K562 (cell line): ENCODE measurements at regions not wholly inside any gene's neighbourhood (a gene's known extent, or its start where the extent isn't known, plus 50 kb on each side); places are given as distances from the start of the nearest gene placed in this dataset.

Experiments
- ATAC-seq: fragments of 200-7000 bp; cut with Tn5 transposase; 3 replicates; pipeline ENCODE4 v1.9.1; 2020; ENCODE audit warnings: moderate library complexity
- BruUV-seq: library from RNA; stranded (reverse); fragments of 400-500 nt; replicated peaks from 2 replicates; lab custom pipeline; 2021; lab: Mats Ljungman, UMichigan
- CTCF ChIA-PET: fragments of 300-600 bp; formaldehyde crosslinking; extraction: SDS; loops from one replicate; lab custom pipeline; 2021; ENCODE audit warnings: low intra/inter-chr PET ratio; lab: Yijun Ruan, JAX
- POLR2A ChIA-PET: fragments of 300-600, 350-650 bp; sonication (Branson Sonifier 250); formaldehyde crosslinking; extraction: SDS; loops from one replicate; lab custom pipeline; 2021; ENCODE audit warnings: antibody characterized with exemption, inconsistent platforms; lab: Yijun Ruan, JAX
- DNase-seq, 4 experiments: peaks; one replicate each; pipeline versions ENCODE4 v3.0.0 to v3.0.0-alpha.2; 2011 to 2018; ENCODE audit warnings: low spot score in 3 of 4, mixed read lengths in 3 of 4; ENCODE audit errors: extremely low read depth in 1 of 4
- FAIRE-seq: peaks from 2 replicates; lab custom pipeline; 2011; peaks lifted over from hg19 to GRCh38; lab: Jason Lieb, UNC
- H2AFZ ChIP-seq: 2 replicates; pipeline ENCODE4 v1.6.0; 2011; ENCODE audit warnings: low read depth, low read length, control low read depth, inconsistent platforms
- H3K27ac ChIP-seq: fragments of 200-600 bp; 3 replicates; pipeline ENCODE4 v1.8.0; 2011; ENCODE audit warnings: low read depth, mild to moderate bottlenecking, control low read depth, inconsistent platforms, low read length, moderate library complexity, mixed read lengths; ENCODE audit errors: extremely low read depth
- H3K27me3 ChIP-seq, 2 experiments: fragments of 300-600 bp in 1 of 2; 2 replicates in 1 of 2; 3 replicates in 1 of 2; pipeline versions ENCODE4 v1.6.0 to v1.8.0; 2011; ENCODE audit warnings: inconsistent platforms in 2 of 2, low read length in 2 of 2, mild to moderate bottlenecking in 1 of 2, mixed read lengths in 1 of 2, moderate library complexity in 1 of 2; ENCODE audit not compliant: control insufficient read depth in 2 of 2, insufficient read depth in 2 of 2
- H3K36me3 ChIP-seq: fragments of 300-600 bp; 3 replicates; pipeline ENCODE4 v1.8.0; 2011; ENCODE audit warnings: mild to moderate bottlenecking, low read length, inconsistent platforms; ENCODE audit not compliant: control insufficient read depth, insufficient read depth
- H3K4me1 ChIP-seq, 2 experiments: fragments of 200-600 bp in 1 of 2; replicated peaks in 1 of 2; 2 replicates in 1 of 2; 3 replicates in 1 of 2; pipeline versions ENCODE4 v1.5.1 to v1.8.0; 2011; ENCODE audit warnings: inconsistent platforms in 2 of 2, low read length in 2 of 2, mild to moderate bottlenecking in 1 of 2, mixed read lengths in 1 of 2, moderate library complexity in 1 of 2; ENCODE audit not compliant: control insufficient read depth in 2 of 2, insufficient read depth in 2 of 2
- H3K4me2 ChIP-seq: 2 replicates; pipeline ENCODE4 v1.6.1; 2011; ENCODE audit warnings: low read length, control low read depth, inconsistent platforms, mixed read lengths; ENCODE audit not compliant: insufficient read depth
- H3K4me3 ChIP-seq: fragments of 200-600 bp; sonication (generic), shearing (Covaris generic); 2 replicates; pipeline ENCODE4 v1.5.1; 2016; ENCODE audit warnings: control low read depth, inconsistent platforms
- H3K79me2 ChIP-seq: fragments of 200-600 bp; 3 replicates; pipeline ENCODE4 v1.8.0; 2011; ENCODE audit warnings: low read length, inconsistent platforms; ENCODE audit not compliant: control insufficient read depth, insufficient read depth
- H3K9ac ChIP-seq, 2 experiments: 2 replicates each; pipeline versions ENCODE4 v1.6.0 to v1.6.1; 2011; ENCODE audit warnings: low read depth in 2 of 2, low read length in 2 of 2, control low read depth in 1 of 2, inconsistent platforms in 1 of 2, mild to moderate bottlenecking in 1 of 2, mixed read lengths in 1 of 2; ENCODE audit not compliant: insufficient read depth in 1 of 2
- H3K9me1 ChIP-seq: one replicate; pipeline ENCODE4 v1.6.0; 2011; ENCODE audit warnings: inconsistent platforms, mild to moderate bottlenecking, low read length, moderate library complexity; ENCODE audit not compliant: control insufficient read depth, insufficient read depth
- H3K9me3 ChIP-seq: replicated peaks from 2 replicates; pipeline ENCODE4 v1.5.1; 2011; ENCODE audit warnings: low read depth, low read length, inconsistent platforms; ENCODE audit not compliant: control insufficient read depth, insufficient read depth
- H4K20me1 ChIP-seq: replicated peaks from 2 replicates; pipeline ENCODE4 v1.6.1; 2011; ENCODE audit warnings: low read length, inconsistent platforms, mixed read lengths; ENCODE audit not compliant: control insufficient read depth, insufficient read depth
- GTF2E2 ChIP-seq: fragments of 200-800 bp; sonication (Bioruptor generic); IDR thresholded peaks from 2 replicates; pipeline ENCODE4 v1.6.1; 2016; ENCODE audit warnings: missing genetic modification characterization, missing compliant biosample characterization
- KLF13 ChIP-seq: fragments of 450-650 bp; IDR thresholded peaks from 2 replicates; pipeline ENCODE4 v1.6.1; 2016; ENCODE audit warnings: missing genetic modification characterization, low read depth, mild to moderate bottlenecking, missing compliant biosample characterization, moderate library complexity, borderline replicate concordance
- RERE ChIP-seq: sonication (generic); formaldehyde crosslinking; IDR thresholded peaks from 2 replicates; pipeline ENCODE4 v1.8.0; 2023; ENCODE audit warnings: missing genetic modification reagents, mild to moderate bottlenecking, borderline replicate concordance
- ZHX1 ChIP-seq: fragments of 150-350 bp; conservative IDR thresholded peaks from 2 replicates; pipeline ENCODE4 v1.6.1; 2014; ENCODE audit warnings: low read length
- WGBS: fragments of 100-300 bp; shearing (Covaris generic); methylation state at CpG from one replicate; pipeline ENCODE4 v1.1.6; 2016; ENCODE audit warnings: low coverage, mixed read lengths; ENCODE audit not compliant: insufficient coverage; ENCODE audit errors: missing lambda C conversion rate; 5-methylcytosine and 5-hydroxymethylcytosine counted together
- in situ Hi-C: fragments of 300-500 bp; cut with MboI; formaldehyde crosslinking; loops from 4 replicates; pipeline ENCODE4 v1.15.0; 2018; ENCODE audit warnings: inconsistent platforms, mixed read lengths
- intact Hi-C: fragments of 100-400 bp; cut with micrococcal nuclease; formaldehyde crosslinking; loops from 2 replicates; pipeline ENCODE4 v1.14.2; 2022
- TF ChIP-seq, protein P1 (sequence below), 2 experiments: fragments of 450-650 bp; formaldehyde crosslinking in 1 of 2; IDR thresholded peaks; 2 replicates each; pipeline versions ENCODE4 v1.4.0 to v1.6.1; 2014 to 2020; ENCODE audit warnings: mild to moderate bottlenecking in 2 of 2, borderline replicate concordance in 1 of 2, low read depth in 1 of 2

- ChIA-PET CTCF (no interaction called here), POLR2A (interaction anchor here (1.1 kb wide), 1 partner anchor 9 kb away, joined by 3 read pairs; no protein-coding TSS in a partner anchor)
- Histone ChIP-seq H3K4me1 (no peaks in the 10 kb centered on the region; a peak in 1 of 5 replicates), H3K27me3 (no peaks in the 10 kb centered on the region), H2AFZ (no peak overlapping the region), H4K20me1 (no peaks in the 10 kb centered on the region), H3K9me3 (no peaks in the 10 kb centered on the region), H3K4me2 (no peak overlapping the region), H3K4me3 (no peak overlapping the region), H3K36me3 (no peaks in the 10 kb centered on the region), H3K79me2 (no peaks in the 10 kb centered on the region), H3K9ac (no peak overlapping the region), H3K27ac (no peak overlapping the region), H3K9me1 (no peaks in the 10 kb centered on the region)
- 5% methylated on average over 2 of the region's 2 CpGs for WGBS
- BruUV-seq, result no TSS peak
- ATAC-seq (no peak), DNase-seq (no peak), FAIRE-seq (no peak)
- intact Hi-C loops (no loop called here), in situ Hi-C loops (no loop called here)
- TF ChIP-seq GTF2E2 (tag), result no peak
- TF ChIP-seq RERE (CRISPR knock-in tag), result no peak
- no peak for TF ChIP-seq KLF13 (tag)
- TF ChIP-seq, protein P1, sequence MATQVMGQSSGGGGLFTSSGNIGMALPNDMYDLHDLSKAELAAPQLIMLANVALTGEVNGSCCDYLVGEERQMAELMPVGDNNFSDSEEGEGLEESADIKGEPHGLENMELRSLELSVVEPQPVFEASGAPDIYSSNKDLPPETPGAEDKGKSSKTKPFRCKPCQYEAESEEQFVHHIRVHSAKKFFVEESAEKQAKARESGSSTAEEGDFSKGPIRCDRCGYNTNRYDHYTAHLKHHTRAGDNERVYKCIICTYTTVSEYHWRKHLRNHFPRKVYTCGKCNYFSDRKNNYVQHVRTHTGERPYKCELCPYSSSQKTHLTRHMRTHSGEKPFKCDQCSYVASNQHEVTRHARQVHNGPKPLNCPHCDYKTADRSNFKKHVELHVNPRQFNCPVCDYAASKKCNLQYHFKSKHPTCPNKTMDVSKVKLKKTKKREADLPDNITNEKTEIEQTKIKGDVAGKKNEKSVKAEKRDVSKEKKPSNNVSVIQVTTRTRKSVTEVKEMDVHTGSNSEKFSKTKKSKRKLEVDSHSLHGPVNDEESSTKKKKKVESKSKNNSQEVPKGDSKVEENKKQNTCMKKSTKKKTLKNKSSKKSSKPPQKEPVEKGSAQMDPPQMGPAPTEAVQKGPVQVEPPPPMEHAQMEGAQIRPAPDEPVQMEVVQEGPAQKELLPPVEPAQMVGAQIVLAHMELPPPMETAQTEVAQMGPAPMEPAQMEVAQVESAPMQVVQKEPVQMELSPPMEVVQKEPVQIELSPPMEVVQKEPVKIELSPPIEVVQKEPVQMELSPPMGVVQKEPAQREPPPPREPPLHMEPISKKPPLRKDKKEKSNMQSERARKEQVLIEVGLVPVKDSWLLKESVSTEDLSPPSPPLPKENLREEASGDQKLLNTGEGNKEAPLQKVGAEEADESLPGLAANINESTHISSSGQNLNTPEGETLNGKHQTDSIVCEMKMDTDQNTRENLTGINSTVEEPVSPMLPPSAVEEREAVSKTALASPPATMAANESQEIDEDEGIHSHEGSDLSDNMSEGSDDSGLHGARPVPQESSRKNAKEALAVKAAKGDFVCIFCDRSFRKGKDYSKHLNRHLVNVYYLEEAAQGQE (IDR thresholded peaks at IDR 0.05; ENCODE audit: borderline replicate concordance), result no peak
- TF ChIP-seq, protein P1 (CRISPR knock-in tag; IDR thresholded peaks at IDR 0.05; ENCODE audit: low read depth), result no peak
- no peak for TF ChIP-seq ZHX1
Observed at GRCh38 chr11:38448284-38448683, 1850.2 kb upstream of the RAG2 start.
